Mucosa of descending colon (tissue), 3 donors: ENCODE measurements at regions not wholly inside any gene's neighbourhood (a gene's known extent, or its start where the extent isn't known, plus 50 kb on each side); places are given as distances from the start of the nearest gene placed in this dataset.

Experiments used
- ATAC-seq: fragments of 200-7000 bp; cut with Tn5 transposase; one replicate; pipeline ENCODE4 v1.9.1; 2020; ENCODE audit warnings: mild to moderate bottlenecking, moderate library complexity
- DNase-seq, 3 donors: peaks; one replicate each; pipeline ENCODE4 v3.0.0-alpha.2; 2020
- H3K36me3 ChIP-seq: fragments of 200-600 bp; one replicate; pipeline ENCODE4 v1.8.0; 2021; ENCODE audit warnings: low read depth, mild to moderate bottlenecking
- H3K4me1 ChIP-seq: fragments of 200-600 bp; one replicate; pipeline ENCODE4 v1.8.0; 2021; ENCODE audit warnings: low read depth, mild to moderate bottlenecking
- H3K4me3 ChIP-seq: fragments of 200-600 bp; one replicate; pipeline ENCODE4 v1.8.0; 2021; ENCODE audit warnings: mild to moderate bottlenecking
- H3K9me3 ChIP-seq: fragments of 200-600 bp; one replicate; pipeline ENCODE4 v1.8.0; 2021; ENCODE audit warnings: mild to moderate bottlenecking
- intact Hi-C, 2 donors: fragments of 100-400 bp; cut with DNase I in 1 of 2; cut with micrococcal nuclease in 1 of 2; formaldehyde crosslinking; loops; one replicate each; pipeline versions ENCODE4 v1.11.0 to v1.11.1; 2022; cut with DNase I, micrococcal nuclease
- TF ChIP-seq, protein P1 (sequence below): fragments of 200-600 bp; IDR thresholded peaks from one replicate; pipeline ENCODE4 v1.8.0; 2022; ENCODE audit warnings: antibody characterized with exemption, mild to moderate bottlenecking
- donor health status: DM: no; HTN: no; CAD: no; lungs with moderate emphysema.
- donor health status: DM: no; HTN: no; CAD: no.
- donor health status: DM: no; HTN: yes; CAD: no.

DNA sequence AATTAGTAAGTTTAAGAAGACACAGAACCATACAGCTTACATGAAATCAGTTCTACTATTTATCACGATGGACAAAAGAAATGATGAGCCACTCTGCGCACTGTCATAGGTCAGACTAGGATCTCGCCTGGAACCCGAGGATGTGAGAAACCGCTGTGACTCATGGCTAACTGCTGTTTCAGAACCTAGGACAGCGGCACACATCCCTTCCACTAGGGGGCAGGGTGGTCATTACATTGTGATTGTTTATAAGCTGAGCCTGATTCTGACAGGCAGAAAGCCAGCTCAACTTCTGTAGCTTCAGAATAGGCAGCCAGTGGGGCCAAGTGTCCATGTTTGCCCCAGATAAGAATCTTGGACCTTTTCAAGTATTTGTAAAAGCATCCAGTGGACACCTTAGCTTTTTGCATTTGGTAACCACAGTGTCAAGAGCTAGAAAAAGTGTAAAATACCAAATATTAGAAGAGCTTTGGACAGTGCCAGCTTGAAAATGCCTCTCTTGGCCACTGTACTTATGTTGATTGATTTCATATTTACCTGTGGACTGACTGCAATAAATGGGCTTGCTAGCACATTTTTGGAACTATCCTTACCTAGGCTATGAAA lies 115.8 kb downstream of the KBTBD8 start:
- peak; percentile 94 for ATAC-seq
- no peaks in the 10 kb centered on the region for H3K4me1 ChIP-seq
- TF ChIP-seq, protein P1, sequence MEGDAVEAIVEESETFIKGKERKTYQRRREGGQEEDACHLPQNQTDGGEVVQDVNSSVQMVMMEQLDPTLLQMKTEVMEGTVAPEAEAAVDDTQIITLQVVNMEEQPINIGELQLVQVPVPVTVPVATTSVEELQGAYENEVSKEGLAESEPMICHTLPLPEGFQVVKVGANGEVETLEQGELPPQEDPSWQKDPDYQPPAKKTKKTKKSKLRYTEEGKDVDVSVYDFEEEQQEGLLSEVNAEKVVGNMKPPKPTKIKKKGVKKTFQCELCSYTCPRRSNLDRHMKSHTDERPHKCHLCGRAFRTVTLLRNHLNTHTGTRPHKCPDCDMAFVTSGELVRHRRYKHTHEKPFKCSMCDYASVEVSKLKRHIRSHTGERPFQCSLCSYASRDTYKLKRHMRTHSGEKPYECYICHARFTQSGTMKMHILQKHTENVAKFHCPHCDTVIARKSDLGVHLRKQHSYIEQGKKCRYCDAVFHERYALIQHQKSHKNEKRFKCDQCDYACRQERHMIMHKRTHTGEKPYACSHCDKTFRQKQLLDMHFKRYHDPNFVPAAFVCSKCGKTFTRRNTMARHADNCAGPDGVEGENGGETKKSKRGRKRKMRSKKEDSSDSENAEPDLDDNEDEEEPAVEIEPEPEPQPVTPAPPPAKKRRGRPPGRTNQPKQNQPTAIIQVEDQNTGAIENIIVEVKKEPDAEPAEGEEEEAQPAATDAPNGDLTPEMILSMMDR, result peak; percentile 67
- H3K9me3 ChIP-seq, result no peaks in the 10 kb centered on the region
- H3K4me3 ChIP-seq, result no peak overlapping the region
- H3K36me3 ChIP-seq, result no peaks in the 10 kb centered on the region
- intact Hi-C loops, result loop anchor here (10.0 kb wide), 1 partner anchor 1761 kb away; no protein-coding TSS in a partner anchor
- peak; percentile 43 to 93 (median 78) for DNase-seq

DNA sequence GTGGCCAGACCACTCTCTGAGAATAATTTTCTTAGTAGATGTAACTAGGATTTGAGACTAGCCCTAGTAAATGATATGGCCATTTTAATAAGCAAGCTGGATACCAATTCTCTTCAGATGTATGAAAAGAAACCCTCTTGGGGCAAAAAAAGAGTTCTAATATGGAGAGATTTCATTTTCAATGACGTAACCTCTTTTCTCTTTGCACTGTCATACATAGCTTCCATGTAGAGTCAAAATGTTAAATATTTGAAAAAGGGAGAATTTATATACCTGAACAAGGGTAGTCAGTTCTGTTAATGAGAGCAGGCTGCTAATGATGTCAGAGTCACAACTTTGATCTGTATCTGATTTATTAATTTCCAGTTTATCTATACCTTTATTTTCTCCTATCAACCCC lies 120.0 kb downstream of the KBTBD8 start:
- H3K4me3 ChIP-seq, result no peak overlapping the region
- H3K4me1 ChIP-seq, result no peaks in the 10 kb centered on the region
- no peak for DNase-seq
- intact Hi-C loops, result loop anchor here (10.0 kb wide), 1 partner anchor 1757 kb away; no protein-coding TSS in a partner anchor
- ATAC-seq, result no peak
- TF ChIP-seq, protein P1, result no peak
- no peaks in the 10 kb centered on the region for H3K36me3 ChIP-seq
- H3K9me3 ChIP-seq, result no peaks in the 10 kb centered on the region

DNA sequence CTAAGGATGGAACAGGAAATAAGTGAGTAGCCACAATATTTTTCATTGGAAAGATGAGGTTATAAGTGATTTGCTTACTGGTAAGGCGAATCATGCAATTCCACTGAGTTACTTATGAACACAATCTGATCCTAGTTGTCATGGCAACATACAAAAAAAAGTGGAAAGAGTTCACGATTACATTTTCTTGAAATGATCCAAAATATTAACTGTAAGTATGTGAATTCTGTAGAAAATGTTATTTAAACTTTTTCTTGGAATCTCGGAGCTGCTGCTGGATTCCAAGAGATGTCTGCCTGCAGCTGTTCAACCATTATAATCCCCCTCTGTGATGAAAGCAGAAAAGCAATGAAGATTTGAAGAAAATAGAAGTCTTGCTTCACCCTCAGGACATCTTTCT lies 120.5 kb downstream of the KBTBD8 start:
- no peaks in the 10 kb centered on the region for H3K36me3 ChIP-seq
- H3K4me1 ChIP-seq, result no peaks in the 10 kb centered on the region
- H3K4me3 ChIP-seq, result no peak overlapping the region
- TF ChIP-seq, protein P1, result no peak
- intact Hi-C loops, result loop anchor here (10.0 kb wide), 1 partner anchor 1756 kb away; no protein-coding TSS in a partner anchor
- no peaks in the 10 kb centered on the region for H3K9me3 ChIP-seq
- ATAC-seq (no peak), DNase-seq (no peak)

DNA sequence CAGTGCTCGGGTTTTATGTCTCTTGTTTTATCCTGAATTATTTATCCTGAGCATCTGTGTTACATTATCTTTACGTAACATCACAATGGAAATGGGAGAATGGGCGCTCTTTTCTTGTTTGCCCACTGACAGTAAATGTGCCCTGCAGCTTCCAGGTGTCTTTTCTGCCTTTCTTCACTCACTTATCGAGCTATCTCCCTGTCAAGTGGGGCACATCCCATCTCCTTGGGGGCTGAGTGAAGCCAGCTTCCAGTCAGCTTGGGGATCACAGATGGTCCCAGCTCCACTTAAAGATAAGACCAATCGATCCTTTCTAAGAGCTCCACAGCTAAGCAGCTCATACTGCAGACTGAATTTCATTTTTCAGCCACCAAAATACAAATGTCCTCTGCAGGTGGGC lies 125.8 kb downstream of the KBTBD8 start:
- H3K9me3 ChIP-seq, result peaks cover 5% of the 10 kb centered on the region
- intact Hi-C loops, result no loop called here
- no peaks in the 10 kb centered on the region for H3K36me3 ChIP-seq
- DNase-seq, result no peak
- H3K4me1 ChIP-seq, result no peaks in the 10 kb centered on the region
- no peak overlapping the region for H3K4me3 ChIP-seq
- TF ChIP-seq, protein P1, result no peak
- no peak for ATAC-seq

DNA sequence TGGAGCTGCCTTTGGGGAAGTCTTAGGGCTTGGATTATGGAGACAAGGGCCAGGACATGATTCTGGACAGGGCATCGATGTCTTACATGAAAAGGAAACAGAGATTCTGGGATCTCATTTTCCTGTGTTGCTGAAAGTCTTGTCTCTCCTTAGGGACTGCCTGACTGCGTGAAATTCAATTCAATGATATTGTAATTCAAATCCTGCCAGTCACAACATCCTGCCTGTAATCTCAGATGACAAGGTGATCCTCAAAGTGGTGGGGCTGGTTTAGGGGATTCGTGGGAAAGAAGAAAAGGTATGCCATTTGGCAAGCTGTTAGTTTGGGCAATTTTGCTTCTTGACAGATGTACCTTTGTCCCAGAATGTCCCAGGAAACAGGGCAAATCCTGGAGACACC lies 129.1 kb downstream of the KBTBD8 start:
- intact Hi-C loops, result no loop called here
- H3K36me3 ChIP-seq, result no peaks in the 10 kb centered on the region
- no peak overlapping the region for H3K4me3 ChIP-seq
- H3K4me1 ChIP-seq, result no peaks in the 10 kb centered on the region
- H3K9me3 ChIP-seq, result peaks cover 5% of the 10 kb centered on the region
- TF ChIP-seq, protein P1, result no peak
- DNase-seq (no peak), ATAC-seq (no peak)
